ENCODE measurements at regions not wholly inside any gene's neighbourhood (a gene's known extent, or its start where the extent isn't known, plus 50 kb on each side); places are given as distances from the start of the nearest gene placed in this dataset.

DNA sequence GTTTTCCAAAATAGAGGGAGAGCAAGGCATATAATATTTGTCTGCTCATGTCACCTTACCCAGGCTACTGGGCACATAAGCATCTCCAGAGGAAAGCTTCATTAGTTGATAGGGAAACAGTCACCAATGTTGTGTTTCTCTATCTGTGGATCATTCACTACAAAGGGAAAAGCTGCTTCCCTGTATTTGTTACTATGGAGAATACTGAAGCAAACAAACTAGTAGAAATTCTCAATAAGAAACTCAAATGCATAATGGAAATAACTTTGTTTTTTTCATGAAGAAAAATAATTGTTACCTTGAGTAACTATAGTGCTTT, 138.2 kb downstream of the PCSK1 start:
- no peak for TF ChIP-seq POLR2AphosphoS5 (IDR thresholded peaks at IDR 0.05; ENCODE audit: insufficient read depth, low read depth, low read length)
- TF ChIP-seq, protein P1, sequence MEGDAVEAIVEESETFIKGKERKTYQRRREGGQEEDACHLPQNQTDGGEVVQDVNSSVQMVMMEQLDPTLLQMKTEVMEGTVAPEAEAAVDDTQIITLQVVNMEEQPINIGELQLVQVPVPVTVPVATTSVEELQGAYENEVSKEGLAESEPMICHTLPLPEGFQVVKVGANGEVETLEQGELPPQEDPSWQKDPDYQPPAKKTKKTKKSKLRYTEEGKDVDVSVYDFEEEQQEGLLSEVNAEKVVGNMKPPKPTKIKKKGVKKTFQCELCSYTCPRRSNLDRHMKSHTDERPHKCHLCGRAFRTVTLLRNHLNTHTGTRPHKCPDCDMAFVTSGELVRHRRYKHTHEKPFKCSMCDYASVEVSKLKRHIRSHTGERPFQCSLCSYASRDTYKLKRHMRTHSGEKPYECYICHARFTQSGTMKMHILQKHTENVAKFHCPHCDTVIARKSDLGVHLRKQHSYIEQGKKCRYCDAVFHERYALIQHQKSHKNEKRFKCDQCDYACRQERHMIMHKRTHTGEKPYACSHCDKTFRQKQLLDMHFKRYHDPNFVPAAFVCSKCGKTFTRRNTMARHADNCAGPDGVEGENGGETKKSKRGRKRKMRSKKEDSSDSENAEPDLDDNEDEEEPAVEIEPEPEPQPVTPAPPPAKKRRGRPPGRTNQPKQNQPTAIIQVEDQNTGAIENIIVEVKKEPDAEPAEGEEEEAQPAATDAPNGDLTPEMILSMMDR (IDR thresholded peaks at IDR 0.05; ENCODE audit: extremely low read depth in 1 of 2, insufficient read depth in 1 of 2, low read depth in 1 of 2, low read length in 2 of 2): no peak
- no peak for TF ChIP-seq JUN (IDR thresholded peaks at IDR 0.05; ENCODE audit: borderline replicate concordance, insufficient read depth, insufficient read length, low read depth)
